H1 (cell line): ENCODE measurements at regions not wholly inside any gene's neighbourhood (a gene's known extent, or its start where the extent isn't known, plus 50 kb on each side); places are given as distances from the start of the nearest gene placed in this dataset.

Experiments
- CTCF ChIA-PET: fragments of 300-600 bp; sonication (Branson Sonifier 250); formaldehyde crosslinking; loops from one replicate; lab custom pipeline; 2021; ENCODE audit not compliant: partially characterized antibody; lab: Charles Lee
- POLR2A ChIA-PET: fragments of 300-600 bp; sonication (Branson Sonifier 250); formaldehyde crosslinking; loops from one replicate; lab custom pipeline; 2021; ENCODE audit warnings: inconsistent platforms; ENCODE audit not compliant: partially characterized antibody; lab: Charles Lee
- DNase-seq, 2 experiments: peaks; one replicate each; pipeline versions ENCODE4 v3.0.0 to v3.0.0-alpha.2; 2010 to 2022; ENCODE audit warnings: low spot score in 2 of 2, low read depth in 1 of 2, mixed read lengths in 1 of 2
- FAIRE-seq: peaks from 2 replicates; lab custom pipeline; 2011; peaks lifted over from hg19 to GRCh38; lab: Jason Lieb, UNC
- H2AFZ ChIP-seq: 2 replicates; pipeline ENCODE4 v1.8.1; 2012; ENCODE audit warnings: low read length, inconsistent platforms
- H2AK5ac ChIP-seq: 2 replicates; pipeline ENCODE4 v1.6.1; 2013; ENCODE audit warnings: low read depth, low read length
- H2BK120ac ChIP-seq: replicated peaks from 2 replicates; pipeline ENCODE3; 2013; ENCODE audit warnings: low read depth, low read length, inconsistent platforms
- H2BK12ac ChIP-seq: 2 replicates; pipeline ENCODE4 v1.6.1; 2013; ENCODE audit warnings: low read depth, low read length
- H2BK15ac ChIP-seq: 2 replicates; pipeline ENCODE4 v1.6.1; 2013; ENCODE audit warnings: low read length
- H2BK20ac ChIP-seq: 2 replicates; pipeline ENCODE4 v1.6.1; 2013; ENCODE audit warnings: low read length
- H2BK5ac ChIP-seq: 2 replicates; pipeline ENCODE4 v1.6.1; 2013; ENCODE audit warnings: low read depth, low read length
- H3K14ac ChIP-seq: 2 replicates; pipeline ENCODE4 v1.6.1; 2013; ENCODE audit warnings: inconsistent platforms; ENCODE audit not compliant: insufficient read length
- H3K18ac ChIP-seq: 2 replicates; pipeline ENCODE4 v1.6.1; 2013; ENCODE audit warnings: low read length; ENCODE audit errors: extremely low read depth
- H3K23ac ChIP-seq: 2 replicates; pipeline ENCODE4 v1.6.1; 2013; ENCODE audit warnings: inconsistent platforms; ENCODE audit not compliant: insufficient read length
- H3K23me2 ChIP-seq: 2 replicates; pipeline ENCODE4 v1.6.1; 2013; ENCODE audit warnings: low read depth, low read length
- H3K27ac ChIP-seq: 2 replicates; pipeline ENCODE4 v1.6.1; 2011; ENCODE audit warnings: low read depth, low read length, inconsistent platforms
- H3K27me3 ChIP-seq, 4 experiments: replicated peaks in 1 of 4; 1 replicate in 1 of 4; 2 replicates in 3 of 4; pipeline versions ENCODE4 v1.6.1 to v1.8.1; 2011 to 2013; ENCODE audit warnings: low read length in 3 of 4, mild to moderate bottlenecking in 3 of 4, inconsistent platforms in 2 of 4, mixed read lengths in 2 of 4, moderate library complexity in 1 of 4; ENCODE audit not compliant: control insufficient read depth in 3 of 4, insufficient read depth in 3 of 4; ENCODE audit errors: extremely low read depth in 1 of 4
- H3K36me3 ChIP-seq, 4 experiments: 2 replicates each; pipeline versions ENCODE4 v1.6.1 to v1.8.1; 2011 to 2013; ENCODE audit warnings: mild to moderate bottlenecking in 4 of 4, low read length in 3 of 4, moderate library complexity in 2 of 4, control low read depth in 1 of 4, inconsistent platforms in 1 of 4; ENCODE audit not compliant: insufficient read depth in 4 of 4, control insufficient read depth in 2 of 4
- H3K4ac ChIP-seq: replicated peaks from 2 replicates; pipeline ENCODE3; 2013; ENCODE audit warnings: low read length, low read depth, mixed read lengths, inconsistent platforms; ENCODE audit not compliant: insufficient read length
- H3K4me1 ChIP-seq, 4 experiments: replicated peaks in 1 of 4; 1 replicate in 1 of 4; 2 replicates in 3 of 4; pipeline versions ENCODE4 v1.6.1 to v1.8.1; 2011 to 2013; ENCODE audit warnings: low read length in 3 of 4, inconsistent platforms in 2 of 4, mixed read lengths in 1 of 4; ENCODE audit not compliant: insufficient read depth in 4 of 4, control insufficient read depth in 3 of 4
- H3K4me2 ChIP-seq, 2 experiments: 2 replicates each; pipeline versions ENCODE4 v1.6.1 to v1.8.1; 2011 to 2013; ENCODE audit warnings: low read depth in 2 of 2, low read length in 2 of 2, control low read depth in 1 of 2, inconsistent platforms in 1 of 2, mild to moderate bottlenecking in 1 of 2; ENCODE audit not compliant: insufficient read depth in 1 of 2
- H3K4me3 ChIP-seq, 4 experiments: fragments of 200-600, 300-600 bp in 1 of 4; sonication (generic), shearing (Covaris generic), sonication (Bioruptor Twin) in 1 of 4; 2 replicates each; pipeline versions ENCODE4 v1.5.1 to v1.8.1; 2011 to 2016; ENCODE audit warnings: low read length in 4 of 4, low read depth in 3 of 4, control low read depth in 2 of 4, inconsistent platforms in 2 of 4, mild to moderate bottlenecking in 2 of 4, mixed read lengths in 1 of 4, moderate library complexity in 1 of 4; ENCODE audit not compliant: insufficient read depth in 2 of 4; ENCODE audit errors: extremely low read depth in 1 of 4
- H3K56ac ChIP-seq: replicated peaks from 2 replicates; pipeline ENCODE3; 2013; ENCODE audit warnings: low read depth, mild to moderate bottlenecking, mixed read lengths, low read length, inconsistent platforms; ENCODE audit not compliant: insufficient read length
- H3K79me1 ChIP-seq: 2 replicates; pipeline ENCODE4 v1.6.1; 2013; ENCODE audit warnings: low read depth, low read length, control low read depth
- H3K79me2 ChIP-seq, 2 experiments: 2 replicates each; pipeline versions ENCODE4 v1.6.1 to v1.8.1; 2012 to 2013; ENCODE audit warnings: low read length in 2 of 2, mild to moderate bottlenecking in 2 of 2, inconsistent platforms in 1 of 2; ENCODE audit not compliant: insufficient read depth in 2 of 2, control insufficient read depth in 1 of 2
- H3K9ac ChIP-seq, 4 experiments: replicated peaks in 1 of 4; 1 replicate in 1 of 4; 2 replicates in 3 of 4; pipeline versions ENCODE4 v1.6.1 to v1.8.1; 2011 to 2013; ENCODE audit warnings: low read depth in 3 of 4, low read length in 3 of 4, control low read depth in 2 of 4, mild to moderate bottlenecking in 2 of 4, moderate library complexity in 2 of 4, inconsistent platforms in 1 of 4; ENCODE audit errors: extremely low read depth in 1 of 4
- H3K9me3 ChIP-seq, 2 experiments: 2 replicates each; pipeline versions ENCODE4 v1.6.1 to v1.8.1; 2012 to 2013; ENCODE audit warnings: mild to moderate bottlenecking in 2 of 2, moderate library complexity in 2 of 2, control low read depth in 1 of 2, inconsistent platforms in 1 of 2, low read depth in 1 of 2, low read length in 1 of 2, mixed read lengths in 1 of 2; ENCODE audit not compliant: insufficient read depth in 2 of 2
- H4K20me1 ChIP-seq, 2 experiments: replicated peaks in 1 of 2; 2 replicates each; pipeline versions ENCODE3 to v1.8.1; 2011 to 2013; ENCODE audit warnings: inconsistent platforms in 2 of 2, low read length in 2 of 2, mild to moderate bottlenecking in 1 of 2; ENCODE audit not compliant: insufficient read depth in 2 of 2, control insufficient read depth in 1 of 2
- H4K5ac ChIP-seq: 2 replicates; pipeline ENCODE4 v1.6.1; 2013; ENCODE audit warnings: low read length, low read depth, mixed read lengths, inconsistent platforms; ENCODE audit not compliant: insufficient read length
- H4K8ac ChIP-seq: 2 replicates; pipeline ENCODE4 v1.8.0; 2013; ENCODE audit warnings: mild to moderate bottlenecking, moderate library complexity, low read length, inconsistent platforms; ENCODE audit not compliant: insufficient read depth; ENCODE audit errors: extremely low read depth
- H4K91ac ChIP-seq: replicated peaks from 2 replicates; pipeline ENCODE3; 2013; ENCODE audit warnings: low read length, mixed read lengths, inconsistent platforms; ENCODE audit not compliant: insufficient read length
- CEBPB ChIP-seq: IDR thresholded peaks from 2 replicates; pipeline ENCODE4 v1.6.1; 2012; ENCODE audit warnings: low read depth, low read length
- HDAC2 ChIP-seq, 2 experiments: fragments of 300-600 bp in 1 of 2; sonication (generic) in 1 of 2; IDR thresholded peaks; 2 replicates each; pipeline ENCODE4 v1.6.1; 2011 to 2012; ENCODE audit warnings: low read depth in 2 of 2, low read length in 2 of 2, mild to moderate bottlenecking in 2 of 2, moderate library complexity in 2 of 2, borderline replicate concordance in 1 of 2, inconsistent platforms in 1 of 2
- TAF1 ChIP-seq: IDR thresholded peaks from 2 replicates; pipeline ENCODE4 v1.6.1; 2011; ENCODE audit warnings: mild to moderate bottlenecking, low read depth, low read length
- WGBS, 2 experiments: shearing (Covaris generic) in 1 of 2; methylation state at CpG; one replicate each; pipeline versions ENCODE4 v1.1.6 to v1.1.7; 2013 to 2015; ENCODE audit warnings: low lambda C conversion rate in 2 of 2, mixed read lengths in 2 of 2, inconsistent platforms in 1 of 2, low coverage in 1 of 2, missing lambda C conversion rate in 1 of 2; ENCODE audit not compliant: insufficient replicate concordance in 2 of 2, insufficient coverage in 1 of 2, insufficient read length in 1 of 2; ENCODE audit errors: extremely low coverage in 1 of 2, missing lambda C conversion rate in 1 of 2; 5-methylcytosine and 5-hydroxymethylcytosine counted together

- H3K56ac ChIP-seq, result no peak overlapping the region
- H2BK20ac ChIP-seq, result no peak overlapping the region
- no peak overlapping the region for H3K27ac ChIP-seq
- H2BK5ac ChIP-seq, result no peak overlapping the region
- H3K27me3 ChIP-seq, result no peaks in the 10 kb centered on the region
- H4K5ac ChIP-seq, result no peak overlapping the region
- H3K14ac ChIP-seq, result no peak overlapping the region
- FAIRE-seq (no peak), DNase-seq (no peak)
- no peaks in the 10 kb centered on the region for H3K79me1 ChIP-seq
- H4K8ac ChIP-seq, result no peak overlapping the region
- ChIA-PET POLR2A (no interaction called here), CTCF (no interaction called here)
- no peak overlapping the region for H2BK12ac ChIP-seq
- H2BK15ac ChIP-seq, result no peak overlapping the region
- H2BK120ac ChIP-seq, result no peak overlapping the region
- H2AFZ ChIP-seq, result no peak overlapping the region
- no peak overlapping the region for H4K91ac ChIP-seq
- no peak for TF ChIP-seq HDAC2 (IDR thresholded peaks at IDR 0.05; ENCODE audit: borderline replicate concordance in 1 of 2, low read depth in 2 of 2, low read length in 2 of 2)
- TF ChIP-seq TAF1, result no peak
- TF ChIP-seq CEBPB, result peak; percentile 10; the same call in 1 of the 2 replicates
- H3K9me3 ChIP-seq, result no peaks in the 10 kb centered on the region
- 90% methylated on average over 3 of the region's 3 CpGs; no CpG with 5 or more reads in 1 of the 2 experiments for WGBS, 2 experiments
- no peaks in the 10 kb centered on the region for H3K23me2 ChIP-seq
- no peak overlapping the region for H3K4ac ChIP-seq
- no peak overlapping the region for H3K9ac ChIP-seq
- no peak overlapping the region for H3K23ac ChIP-seq
- H2AK5ac ChIP-seq, result no peak overlapping the region
- no peak overlapping the region for H3K4me2 ChIP-seq
- H3K36me3 ChIP-seq, result no peaks in the 10 kb centered on the region
- no peaks in the 10 kb centered on the region for H3K79me2 ChIP-seq
- no peaks in the 10 kb centered on the region for H3K4me1 ChIP-seq
- H3K4me3 ChIP-seq, result no peak overlapping the region
- H3K18ac ChIP-seq, result no peak overlapping the region
- no peaks in the 10 kb centered on the region for H4K20me1 ChIP-seq
These were observed 240.1 kb upstream of the CTSO start for GRCh38 chr4:156193800-156194199.
